Common myeloid progenitor, CD34-positive (primary cell): ENCODE measurements at regions not wholly inside any gene's neighbourhood (a gene's known extent, or its start where the extent isn't known, plus 50 kb on each side); places are given as distances from the start of the nearest gene placed in this dataset.

Experiments used
- CTCF ChIA-PET: fragments of 350-600 bp; sonication (Branson Sonifier 250); formaldehyde crosslinking; loops from one replicate; lab custom pipeline; 2021; ENCODE audit warnings: antibody characterized with exemption; lab: Charles Lee
- POLR2A ChIA-PET: fragments of 350-600 bp; sonication (Branson Sonifier 250); formaldehyde crosslinking; loops from one replicate; lab custom pipeline; 2021; ENCODE audit warnings: antibody characterized with exemption; lab: Charles Lee
- DNase-seq, 3 donors: peaks; one replicate each; pipeline versions ENCODE4 v3.0.0 to v3.0.0-alpha.2; 2013
- H3K27ac ChIP-seq, 2 experiments: 1 replicate in 1 of 2; 2 replicates in 1 of 2; pipeline ENCODE4 v1.7.0; 2013; ENCODE audit warnings: inconsistent platforms in 2 of 2, low read length in 2 of 2, mild to moderate bottlenecking in 2 of 2, low read depth in 1 of 2, moderate library complexity in 1 of 2; ENCODE audit not compliant: severe bottlenecking in 2 of 2, insufficient read depth in 1 of 2, poor library complexity in 1 of 2
- H3K27me3 ChIP-seq, 5 experiments: replicated peaks in 2 of 5; 1 replicate in 3 of 5; 2 replicates in 2 of 5; pipeline versions ENCODE4 v1.6.1 to v1.7.0; 2013; ENCODE audit warnings: low read length in 4 of 5, mild to moderate bottlenecking in 2 of 5, moderate library complexity in 2 of 5, inconsistent platforms in 1 of 5; ENCODE audit not compliant: insufficient read depth in 5 of 5, control insufficient read depth in 4 of 5
- H3K36me3 ChIP-seq, 4 experiments: 1 replicate in 2 of 4; 2 replicates in 2 of 4; pipeline versions ENCODE4 v1.6.1 to v1.7.0; 2013; ENCODE audit warnings: low read length in 3 of 4, control low read depth in 1 of 4, mild to moderate bottlenecking in 1 of 4; ENCODE audit not compliant: control insufficient read depth in 4 of 4, insufficient read depth in 4 of 4
- H3K4me1 ChIP-seq, 4 experiments: 1 replicate in 3 of 4; 2 replicates in 1 of 4; pipeline versions ENCODE4 v1.6.1 to v1.7.1; 2013; ENCODE audit warnings: low read length in 3 of 4, mild to moderate bottlenecking in 3 of 4, control low read depth in 1 of 4, inconsistent platforms in 1 of 4, moderate library complexity in 1 of 4; ENCODE audit not compliant: control insufficient read depth in 4 of 4, insufficient read depth in 4 of 4; ENCODE audit errors: control extremely low read depth in 1 of 4
- H3K4me3 ChIP-seq, 7 experiments: 1 replicate in 4 of 7; 2 replicates in 3 of 7; pipeline versions ENCODE4 v1.5.1 to v1.7.0; 2013; ENCODE audit warnings: mild to moderate bottlenecking in 7 of 7, low read length in 6 of 7, moderate library complexity in 6 of 7, inconsistent platforms in 2 of 7, low read depth in 2 of 7, control low read depth in 1 of 7; ENCODE audit not compliant: insufficient read depth in 4 of 7, control insufficient read depth in 1 of 7; ENCODE audit errors: extremely low read depth in 1 of 7
- H3K9me3 ChIP-seq, 5 experiments: 1 replicate in 4 of 5; 2 replicates in 1 of 5; pipeline versions ENCODE4 v1.6.1 to v1.7.1; 2013; ENCODE audit warnings: low read length in 4 of 5, mild to moderate bottlenecking in 2 of 5, inconsistent platforms in 1 of 5, low read depth in 1 of 5, moderate library complexity in 1 of 5; ENCODE audit not compliant: control insufficient read depth in 4 of 5, insufficient read depth in 2 of 5; ENCODE audit errors: control extremely low read depth in 1 of 5
- WGBS: methylation state at CpG from one replicate; pipeline ENCODE4 v1.1.5; 2013; ENCODE audit not compliant: insufficient coverage; 5-methylcytosine and 5-hydroxymethylcytosine counted together

DNA sequence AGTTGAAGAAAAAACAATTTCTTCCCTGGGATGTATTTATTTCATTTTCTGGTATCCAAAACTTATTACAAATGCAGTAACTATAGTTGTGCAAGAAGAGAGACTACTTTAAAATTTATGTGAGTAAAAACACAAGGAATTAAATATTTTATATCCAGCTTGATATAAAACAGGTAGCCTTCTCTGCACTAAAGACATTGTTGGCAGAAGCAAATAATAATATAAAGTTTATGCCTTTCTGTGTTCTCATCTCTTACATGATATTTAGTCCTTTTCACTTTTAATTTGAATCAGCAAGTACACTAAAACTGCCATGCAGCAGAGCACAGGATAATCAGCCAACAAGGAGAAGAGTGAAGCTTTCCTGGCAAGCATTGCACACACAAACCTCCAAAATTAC lies 352.7 kb downstream of the ARL6IP6 start:
- CTCF ChIA-PET: no interaction called here

GRCh38 chr2:153068915-153069314 lies 350.5 kb downstream of the ARL6IP6 start:
- no peak for DNase-seq
- H3K4me1 ChIP-seq: no peaks in the 10 kb centered on the region
- CTCF ChIA-PET: interaction anchor here (1.4 kb wide), 1 partner anchor 10 kb away, joined by 4 read pairs; no protein-coding TSS in a partner anchor
- no peaks in the 10 kb centered on the region for H3K36me3 ChIP-seq
- H3K27me3 ChIP-seq: no peaks in the 10 kb centered on the region
- POLR2A ChIA-PET: no interaction called here
- H3K4me3 ChIP-seq: no peak overlapping the region
- no peaks in the 10 kb centered on the region for H3K9me3 ChIP-seq
- 100% methylated on average over 2 of the region's 2 CpGs for WGBS
- no peak overlapping the region for H3K27ac ChIP-seq

More for the DNA sequence above, 352.7 kb downstream of the ARL6IP6 start:
- no peak for DNase-seq
- POLR2A ChIA-PET: no interaction called here
- H3K36me3 ChIP-seq: no peaks in the 10 kb centered on the region
- no peaks in the 10 kb centered on the region for H3K27me3 ChIP-seq
- H3K27ac ChIP-seq: no peak overlapping the region
- no peak overlapping the region for H3K4me3 ChIP-seq
- H3K9me3 ChIP-seq: no peaks in the 10 kb centered on the region
- H3K4me1 ChIP-seq: no peaks in the 10 kb centered on the region

GRCh38 chr2:153068052-153068451 lies 349.6 kb downstream of the ARL6IP6 start:
- Histone ChIP-seq H3K27ac (no peak overlapping the region), H3K36me3 (no peaks in the 10 kb centered on the region), H3K9me3 (no peaks in the 10 kb centered on the region), H3K4me1 (no peaks in the 10 kb centered on the region), H3K27me3 (no peaks in the 10 kb centered on the region), H3K4me3 (no peak overlapping the region)
- WGBS: 100% methylated on average over 1 of the region's 2 CpGs
- ChIA-PET POLR2A (no interaction called here), CTCF (no interaction called here)
- DNase-seq: no peak

DNA sequence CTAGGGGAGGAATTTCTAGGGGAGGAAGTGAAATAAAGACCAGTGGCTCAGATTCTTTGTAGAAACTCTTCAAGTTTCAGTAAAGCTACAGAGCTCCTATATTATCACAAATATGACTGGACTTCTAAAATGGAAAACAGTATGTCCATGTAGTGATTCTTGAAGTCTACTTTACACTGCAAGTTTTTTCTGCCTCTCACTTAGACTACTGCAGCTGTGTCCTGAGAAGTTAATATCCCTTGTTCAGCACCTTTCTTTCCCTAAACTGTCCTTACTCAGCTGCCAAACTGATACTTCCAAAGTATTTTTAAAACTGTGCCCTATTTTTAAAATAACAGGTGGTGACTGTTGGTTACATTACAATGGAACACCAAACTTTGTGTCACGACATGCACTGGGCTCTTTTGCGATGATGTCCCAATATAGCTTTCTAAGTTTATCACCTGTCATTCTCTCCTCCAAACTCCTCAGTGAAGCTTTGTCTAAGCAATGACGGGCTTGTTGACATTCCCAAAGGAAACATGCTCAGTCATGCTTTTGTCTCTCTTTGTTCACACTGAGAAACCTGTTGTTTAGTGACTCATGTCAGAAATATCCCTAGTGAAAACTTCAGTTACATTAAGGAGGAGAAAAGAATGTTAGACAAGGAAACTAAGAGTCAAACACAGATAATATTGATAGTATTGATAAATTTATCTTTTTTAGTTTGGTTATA lies 341.1 kb downstream of the ARL6IP6 start:
- 38% methylated on average over 3 of the region's 3 CpGs for WGBS
- POLR2A ChIA-PET: no interaction called here
- H3K27ac ChIP-seq: no peak overlapping the region

DNA sequence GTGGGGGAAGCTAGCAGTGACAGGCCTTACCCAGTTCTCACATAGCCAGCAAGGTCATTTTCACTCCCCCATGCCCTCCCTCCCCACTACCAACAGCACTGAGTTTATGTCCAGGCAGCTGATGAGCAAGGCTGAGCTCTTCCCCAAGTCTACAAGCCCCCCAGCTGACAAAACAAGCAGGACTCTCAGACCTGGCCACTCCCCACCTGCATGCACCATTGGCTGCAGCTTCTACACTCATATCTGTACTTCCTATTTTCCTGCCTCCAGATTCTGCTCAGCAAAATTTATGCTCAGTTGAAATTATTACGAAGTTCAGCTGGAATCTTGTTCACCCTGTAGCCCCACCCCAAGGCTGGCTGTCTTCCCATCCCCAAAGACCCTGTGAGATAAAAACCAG lies 339.3 kb downstream of the ARL6IP6 start:
- H3K36me3 ChIP-seq: no peaks in the 10 kb centered on the region
- WGBS: 75% methylated on average over 1 of the region's 1 CpG
- H3K9me3 ChIP-seq: no peaks in the 10 kb centered on the region
- no peak overlapping the region for H3K4me3 ChIP-seq
- POLR2A ChIA-PET: no interaction called here
- DNase-seq: no peak
- H3K27me3 ChIP-seq: peaks cover 0 to 2% (median 0%) of the 10 kb centered on the region in 5 experiments
- H3K27ac ChIP-seq: no peak overlapping the region
- H3K4me1 ChIP-seq: no peaks in the 10 kb centered on the region
- CTCF ChIA-PET: no interaction called here

More for the DNA sequence above, 341.1 kb downstream of the ARL6IP6 start:
- no peak overlapping the region for H3K4me3 ChIP-seq
- CTCF ChIA-PET: interaction anchor here (1.0 kb wide), 1 partner anchor 10 kb away, joined by 4 read pairs; no protein-coding TSS in a partner anchor
- no peaks in the 10 kb centered on the region for H3K36me3 ChIP-seq
- no peaks in the 10 kb centered on the region for H3K9me3 ChIP-seq
- no peaks in the 10 kb centered on the region for H3K4me1 ChIP-seq
- no peak for DNase-seq
- H3K27me3 ChIP-seq: peaks cover 0 to 2% (median 0%) of the 10 kb centered on the region in 5 experiments

GRCh38 chr2:153055182-153055581 lies 336.8 kb downstream of the ARL6IP6 start:
- no CpG with 5 or more reads among the region's 1 CpG for WGBS
- no peak overlapping the region for H3K4me3 ChIP-seq
- H3K9me3 ChIP-seq: no peaks in the 10 kb centered on the region
- ChIA-PET CTCF (no interaction called here), POLR2A (no interaction called here)
- H3K27ac ChIP-seq: no peak overlapping the region
- H3K27me3 ChIP-seq: peaks cover 0 to 2% (median 0%) of the 10 kb centered on the region in 5 experiments
- H3K36me3 ChIP-seq: no peaks in the 10 kb centered on the region
- H3K4me1 ChIP-seq: no peaks in the 10 kb centered on the region
- DNase-seq: no peak

- ChIA-PET CTCF (no interaction called here), POLR2A (no interaction called here)
- Histone ChIP-seq H3K36me3 (no peaks in the 10 kb centered on the region), H3K4me1 (no peaks in the 10 kb centered on the region), H3K27ac (no peak overlapping the region), H3K4me3 (no peak overlapping the region), H3K9me3 (peaks cover 0 to 2% (median 0%) of the 10 kb centered on the region in 5 experiments), H3K27me3 (no peaks in the 10 kb centered on the region)
- no peak for DNase-seq
- WGBS: 80% methylated on average over 3 of the region's 6 CpGs
Measured at GRCh38 chr2:153052807-153053559, 334.6 kb downstream of the ARL6IP6 start.
